Stomach (tissue), 4 donors: ENCODE measurements at regions not wholly inside any gene's neighbourhood (a gene's known extent, or its start where the extent isn't known, plus 50 kb on each side); places are given as distances from the start of the nearest gene placed in this dataset.

Source experiments
- EP300 ChIP-seq: sonication (generic); formaldehyde crosslinking; IDR thresholded peaks from one replicate; pipeline ENCODE4 v1.6.1; 2017; ENCODE audit warnings: antibody characterized with exemption
- TF ChIP-seq, protein P1 (sequence below), 7 experiments: fragments of 450-650 bp in 4 of 7; fragments of 200-600 bp in 3 of 7; sonication (generic) in 3 of 7; IDR thresholded peaks; one replicate each; pipeline ENCODE4 v1.5.1; 2016 to 2019; ENCODE audit warnings: antibody characterized with exemption in 7 of 7, control low read depth in 2 of 7, mild to moderate bottlenecking in 1 of 7

DNA sequence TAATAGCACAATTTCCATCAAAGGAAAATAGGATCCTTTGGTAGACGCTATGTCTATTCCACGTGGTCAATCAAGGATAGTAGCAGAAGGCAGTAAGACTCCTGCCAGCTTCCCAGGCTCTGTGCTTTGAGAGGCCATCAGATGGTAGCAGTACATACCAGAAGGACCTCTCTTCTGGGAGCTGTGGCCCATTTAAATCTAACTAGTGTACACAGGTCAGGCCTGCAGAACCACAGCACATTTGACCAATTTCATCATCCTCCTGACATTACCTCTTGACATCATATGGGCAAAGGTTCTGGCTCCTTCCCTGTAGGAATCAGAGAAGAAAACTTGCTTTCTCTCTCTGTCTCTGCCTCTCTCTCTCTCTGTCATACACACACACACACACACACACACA is 229.6 kb upstream of the HTR2A start:
- no peak for TF ChIP-seq EP300
- TF ChIP-seq, protein P1, sequence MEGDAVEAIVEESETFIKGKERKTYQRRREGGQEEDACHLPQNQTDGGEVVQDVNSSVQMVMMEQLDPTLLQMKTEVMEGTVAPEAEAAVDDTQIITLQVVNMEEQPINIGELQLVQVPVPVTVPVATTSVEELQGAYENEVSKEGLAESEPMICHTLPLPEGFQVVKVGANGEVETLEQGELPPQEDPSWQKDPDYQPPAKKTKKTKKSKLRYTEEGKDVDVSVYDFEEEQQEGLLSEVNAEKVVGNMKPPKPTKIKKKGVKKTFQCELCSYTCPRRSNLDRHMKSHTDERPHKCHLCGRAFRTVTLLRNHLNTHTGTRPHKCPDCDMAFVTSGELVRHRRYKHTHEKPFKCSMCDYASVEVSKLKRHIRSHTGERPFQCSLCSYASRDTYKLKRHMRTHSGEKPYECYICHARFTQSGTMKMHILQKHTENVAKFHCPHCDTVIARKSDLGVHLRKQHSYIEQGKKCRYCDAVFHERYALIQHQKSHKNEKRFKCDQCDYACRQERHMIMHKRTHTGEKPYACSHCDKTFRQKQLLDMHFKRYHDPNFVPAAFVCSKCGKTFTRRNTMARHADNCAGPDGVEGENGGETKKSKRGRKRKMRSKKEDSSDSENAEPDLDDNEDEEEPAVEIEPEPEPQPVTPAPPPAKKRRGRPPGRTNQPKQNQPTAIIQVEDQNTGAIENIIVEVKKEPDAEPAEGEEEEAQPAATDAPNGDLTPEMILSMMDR (IDR thresholded peaks at IDR 0.05) = peak in 2 of 7 experiments; percentile 10 to 14
